ENCODE measurements at regions not wholly inside any gene's neighbourhood (a gene's known extent, or its start where the extent isn't known, plus 50 kb on each side); places are given as distances from the start of the nearest gene placed in this dataset.

GRCh38 chr4:175351473-175351872 is 433.3 kb downstream of the ADAM29 start:
- TF ChIP-seq GATA2 (IDR thresholded peaks at IDR 0.05; ENCODE audit: low read depth, low read length): no peak
- TF ChIP-seq GATA3 (IDR thresholded peaks at IDR 0.05; ENCODE audit: low read depth, low read length): no peak
